ENCODE measurements at regions not wholly inside any gene's neighbourhood (a gene's known extent, or its start where the extent isn't known, plus 50 kb on each side); places are given as distances from the start of the nearest gene placed in this dataset.

- H3K4me1 ChIP-seq (ENCODE audit: control insufficient read depth, insufficient read depth, low read length): peaks cover 22% of the 10 kb centered on the region
- DNase-seq (ENCODE audit: low read depth): peak; percentile 31
- H3K4me3 ChIP-seq (ENCODE audit: low read length): no peak overlapping the region
- no peaks in the 10 kb centered on the region for H3K36me3 ChIP-seq (ENCODE audit: control insufficient read depth, insufficient read depth, low read length, severe bottlenecking)
- H3K9ac ChIP-seq (ENCODE audit: low read length): no peak overlapping the region
- peaks cover 14% of the 10 kb centered on the region for H3K9me3 ChIP-seq (ENCODE audit: control insufficient read depth, low read length)
- H3K27me3 ChIP-seq (replicated peaks; ENCODE audit: control insufficient read depth, insufficient read depth, low read length): peaks cover 14% of the 10 kb centered on the region
Observed at GRCh38 chr20:51236421-51236820, 213.5 kb upstream of the KCNG1 start.

GRCh38 chr20:51233345-51233744 is 210.4 kb upstream of the KCNG1 start:
- H3K27me3 ChIP-seq (replicated peaks; ENCODE audit: control insufficient read depth, insufficient read depth, low read length): peaks cover 25% of the 10 kb centered on the region
- H3K4me3 ChIP-seq (ENCODE audit: low read length): no peak overlapping the region
- H3K9ac ChIP-seq (ENCODE audit: low read length): no peak overlapping the region
- peaks cover 13% of the 10 kb centered on the region for H3K9me3 ChIP-seq (ENCODE audit: control insufficient read depth, low read length)
- peaks cover 18% of the 10 kb centered on the region for H3K4me1 ChIP-seq (ENCODE audit: control insufficient read depth, insufficient read depth, low read length)
- no peak for DNase-seq (ENCODE audit: low read depth)
- no peaks in the 10 kb centered on the region for H3K36me3 ChIP-seq (ENCODE audit: control insufficient read depth, insufficient read depth, low read length, severe bottlenecking)

- no peaks in the 10 kb centered on the region for H3K36me3 ChIP-seq (ENCODE audit: control insufficient read depth, insufficient read depth, low read length, severe bottlenecking)
- no peak for DNase-seq (ENCODE audit: low read depth)
- peaks cover 30% of the 10 kb centered on the region for H3K27me3 ChIP-seq (replicated peaks; ENCODE audit: control insufficient read depth, insufficient read depth, low read length)
- no peak overlapping the region for H3K4me3 ChIP-seq (ENCODE audit: low read length)
- no peak overlapping the region for H3K9ac ChIP-seq (ENCODE audit: low read length)
- H3K4me1 ChIP-seq (ENCODE audit: control insufficient read depth, insufficient read depth, low read length): no peaks in the 10 kb centered on the region
- peaks cover 13% of the 10 kb centered on the region for H3K9me3 ChIP-seq (ENCODE audit: control insufficient read depth, low read length)
Observed at GRCh38 chr20:51230727-51231126, 207.8 kb upstream of the KCNG1 start.

- Histone ChIP-seq H3K4me3 (ENCODE audit: low read length) (no peak overlapping the region), H3K9me3 (ENCODE audit: control insufficient read depth, low read length) (peaks cover 8% of the 10 kb centered on the region), H3K9ac (ENCODE audit: low read length) (no peak overlapping the region), H3K4me1 (ENCODE audit: control insufficient read depth, insufficient read depth, low read length) (no peaks in the 10 kb centered on the region), H3K36me3 (ENCODE audit: control insufficient read depth, insufficient read depth, low read length, severe bottlenecking) (no peaks in the 10 kb centered on the region), H3K27me3 (replicated peaks; ENCODE audit: control insufficient read depth, insufficient read depth, low read length) (peaks cover 34% of the 10 kb centered on the region)
- DNase-seq (ENCODE audit: low read depth): no peak
Observed at GRCh38 chr20:51228763-51229162, 205.9 kb upstream of the KCNG1 start.

GRCh38 chr20:51227744-51228143 is 204.8 kb upstream of the KCNG1 start:
- peaks cover 43% of the 10 kb centered on the region for H3K27me3 ChIP-seq (replicated peaks; ENCODE audit: control insufficient read depth, insufficient read depth, low read length)

GRCh38 chr20:51223183-51223720 is 200.3 kb upstream of the KCNG1 start:
- no peak for DNase-seq (ENCODE audit: low read depth)
- no peaks in the 10 kb centered on the region for H3K36me3 ChIP-seq (ENCODE audit: control insufficient read depth, insufficient read depth, low read length, severe bottlenecking)
- peaks cover 8% of the 10 kb centered on the region for H3K4me1 ChIP-seq (ENCODE audit: control insufficient read depth, insufficient read depth, low read length)
- peaks cover 54% of the 10 kb centered on the region for H3K27me3 ChIP-seq (replicated peaks; ENCODE audit: control insufficient read depth, insufficient read depth, low read length)
- no peak overlapping the region for H3K4me3 ChIP-seq (ENCODE audit: low read length)
- H3K9ac ChIP-seq (ENCODE audit: low read length): no peak overlapping the region
- no peaks in the 10 kb centered on the region for H3K9me3 ChIP-seq (ENCODE audit: control insufficient read depth, low read length)

More at GRCh38 chr20:51227744-51228143, 204.8 kb upstream of the KCNG1 start:
- Histone ChIP-seq H3K4me1 (ENCODE audit: control insufficient read depth, insufficient read depth, low read length) (no peaks in the 10 kb centered on the region), H3K36me3 (ENCODE audit: control insufficient read depth, insufficient read depth, low read length, severe bottlenecking) (no peaks in the 10 kb centered on the region), H3K9ac (ENCODE audit: low read length) (no peak overlapping the region), H3K4me3 (ENCODE audit: low read length) (no peak overlapping the region), H3K9me3 (ENCODE audit: control insufficient read depth, low read length) (peaks cover 8% of the 10 kb centered on the region)
- DNase-seq (ENCODE audit: low read depth): no peak

- Histone ChIP-seq H3K4me3 (ENCODE audit: low read length) (peak overlapping the region; percentile 55), H3K27me3 (replicated peaks; ENCODE audit: control insufficient read depth, insufficient read depth, low read length) (peaks cover 54% of the 10 kb centered on the region), H3K4me1 (ENCODE audit: control insufficient read depth, insufficient read depth, low read length) (peaks cover 8% of the 10 kb centered on the region), H3K9ac (ENCODE audit: low read length) (peak overlapping the region; percentile 50), H3K9me3 (ENCODE audit: control insufficient read depth, low read length) (peaks cover 9% of the 10 kb centered on the region), H3K36me3 (ENCODE audit: control insufficient read depth, insufficient read depth, low read length, severe bottlenecking) (no peaks in the 10 kb centered on the region)
- peak; percentile 24 for DNase-seq (ENCODE audit: low read depth)
Observed at GRCh38 chr20:51221791-51222408, 199.0 kb upstream of the KCNG1 start.

- H3K36me3 ChIP-seq (ENCODE audit: control insufficient read depth, insufficient read depth, low read length, severe bottlenecking): no peaks in the 10 kb centered on the region
- H3K4me3 ChIP-seq (ENCODE audit: low read length): peak overlapping the region; percentile 55
- peaks cover 16% of the 10 kb centered on the region for H3K9me3 ChIP-seq (ENCODE audit: control insufficient read depth, low read length)
- peaks cover 60% of the 10 kb centered on the region for H3K27me3 ChIP-seq (replicated peaks; ENCODE audit: control insufficient read depth, insufficient read depth, low read length)
- peaks cover 8% of the 10 kb centered on the region for H3K4me1 ChIP-seq (ENCODE audit: control insufficient read depth, insufficient read depth, low read length)
- DNase-seq (ENCODE audit: low read depth): no peak
- H3K9ac ChIP-seq (ENCODE audit: low read length): no peak overlapping the region
Observed at GRCh38 chr20:51221103-51221502, 198.2 kb upstream of the KCNG1 start.

GRCh38 chr20:51220293-51220706 is 197.4 kb upstream of the KCNG1 start:
- H3K9ac ChIP-seq (ENCODE audit: low read length): no peak overlapping the region
- DNase-seq (ENCODE audit: low read depth): peak; percentile 39
- peaks cover 16% of the 10 kb centered on the region for H3K9me3 ChIP-seq (ENCODE audit: control insufficient read depth, low read length)
- H3K36me3 ChIP-seq (ENCODE audit: control insufficient read depth, insufficient read depth, low read length, severe bottlenecking): no peaks in the 10 kb centered on the region
- peaks cover 8% of the 10 kb centered on the region for H3K4me1 ChIP-seq (ENCODE audit: control insufficient read depth, insufficient read depth, low read length)
- no peak overlapping the region for H3K4me3 ChIP-seq (ENCODE audit: low read length)
- H3K27me3 ChIP-seq (replicated peaks; ENCODE audit: control insufficient read depth, insufficient read depth, low read length): peaks cover 64% of the 10 kb centered on the region

- Histone ChIP-seq H3K9me3 (ENCODE audit: control insufficient read depth, low read length) (peaks cover 16% of the 10 kb centered on the region), H3K4me3 (ENCODE audit: low read length) (no peak overlapping the region), H3K27me3 (replicated peaks; ENCODE audit: control insufficient read depth, insufficient read depth, low read length) (peaks cover 71% of the 10 kb centered on the region), H3K9ac (ENCODE audit: low read length) (no peak overlapping the region), H3K4me1 (ENCODE audit: control insufficient read depth, insufficient read depth, low read length) (peaks cover 8% of the 10 kb centered on the region), H3K36me3 (ENCODE audit: control insufficient read depth, insufficient read depth, low read length, severe bottlenecking) (no peaks in the 10 kb centered on the region)
- no peak for DNase-seq (ENCODE audit: low read depth)
Observed at GRCh38 chr20:51219544-51219943, 196.6 kb upstream of the KCNG1 start.

- peaks cover 16% of the 10 kb centered on the region for H3K9me3 ChIP-seq (ENCODE audit: control insufficient read depth, low read length)
- H3K4me1 ChIP-seq (ENCODE audit: control insufficient read depth, insufficient read depth, low read length): peaks cover 8% of the 10 kb centered on the region
- H3K9ac ChIP-seq (ENCODE audit: low read length): no peak overlapping the region
- DNase-seq (ENCODE audit: low read depth): no peak
- peaks cover 74% of the 10 kb centered on the region for H3K27me3 ChIP-seq (replicated peaks; ENCODE audit: control insufficient read depth, insufficient read depth, low read length)
- no peaks in the 10 kb centered on the region for H3K36me3 ChIP-seq (ENCODE audit: control insufficient read depth, insufficient read depth, low read length, severe bottlenecking)
- H3K4me3 ChIP-seq (ENCODE audit: low read length): no peak overlapping the region
Observed at GRCh38 chr20:51218603-51219002, 195.7 kb upstream of the KCNG1 start.
